Fibroblast of the aortic adventitia (primary cell): ENCODE measurements at regions not wholly inside any gene's neighbourhood (a gene's known extent, or its start where the extent isn't known, plus 50 kb on each side); places are given as distances from the start of the nearest gene placed in this dataset.

Experiments
- DNase-seq: peaks from one replicate; pipeline ENCODE4 v3.0.0-alpha.2; 2010; ENCODE audit warnings: low read depth
- H3K4me3 ChIP-seq: 2 replicates; pipeline ENCODE4 v1.5.1; 2011; ENCODE audit warnings: low read depth, mild to moderate bottlenecking, control low read depth, low read length, moderate library complexity
- TF ChIP-seq, protein P1 (sequence below): IDR thresholded peaks from 2 replicates; pipeline ENCODE4 v1.5.1; 2011; ENCODE audit warnings: mild to moderate bottlenecking, low read length, control low read depth, inconsistent platforms; ENCODE audit not compliant: insufficient read depth

DNA sequence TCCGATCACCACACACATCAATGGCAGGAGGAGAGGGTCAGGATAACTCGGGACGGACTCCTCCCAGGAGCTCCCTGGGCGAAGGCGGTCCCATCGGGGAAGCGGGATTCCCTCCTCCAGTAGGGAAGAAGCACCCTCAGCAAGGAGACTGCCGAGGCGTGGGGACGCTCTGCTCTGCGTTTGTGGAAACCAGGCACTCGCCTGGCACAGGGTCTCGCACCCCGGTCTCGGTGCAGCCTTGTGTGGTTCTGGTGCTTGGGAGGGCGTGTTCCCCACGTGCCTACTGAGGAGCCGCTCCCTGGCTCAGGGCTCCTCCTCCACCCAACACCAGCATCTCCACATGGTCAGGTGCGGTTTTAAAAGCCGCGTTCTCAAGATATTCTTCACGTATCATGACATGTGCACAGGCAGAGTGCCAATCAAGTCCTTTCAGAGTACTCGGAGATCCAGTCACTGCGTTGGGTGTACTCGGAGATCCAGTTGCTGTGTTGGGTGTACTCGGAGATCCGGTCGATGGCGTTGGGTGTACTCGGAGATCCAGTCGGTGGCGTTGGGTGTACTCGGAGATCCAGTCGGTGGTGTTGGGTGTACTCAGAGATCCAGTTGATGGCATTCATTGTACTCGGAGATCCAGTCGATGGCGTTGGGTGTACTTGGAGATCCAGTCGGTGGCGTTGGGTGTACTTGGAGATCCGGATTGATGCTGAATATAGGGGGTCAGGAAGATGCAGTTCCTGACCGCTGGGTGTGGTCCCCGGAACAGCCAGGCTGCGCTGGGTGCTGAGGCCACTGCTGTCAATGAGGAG, 117.5 kb downstream of the RTP5 start:
- no peak for DNase-seq
- no peak overlapping the region for H3K4me3 ChIP-seq
- TF ChIP-seq, protein P1, sequence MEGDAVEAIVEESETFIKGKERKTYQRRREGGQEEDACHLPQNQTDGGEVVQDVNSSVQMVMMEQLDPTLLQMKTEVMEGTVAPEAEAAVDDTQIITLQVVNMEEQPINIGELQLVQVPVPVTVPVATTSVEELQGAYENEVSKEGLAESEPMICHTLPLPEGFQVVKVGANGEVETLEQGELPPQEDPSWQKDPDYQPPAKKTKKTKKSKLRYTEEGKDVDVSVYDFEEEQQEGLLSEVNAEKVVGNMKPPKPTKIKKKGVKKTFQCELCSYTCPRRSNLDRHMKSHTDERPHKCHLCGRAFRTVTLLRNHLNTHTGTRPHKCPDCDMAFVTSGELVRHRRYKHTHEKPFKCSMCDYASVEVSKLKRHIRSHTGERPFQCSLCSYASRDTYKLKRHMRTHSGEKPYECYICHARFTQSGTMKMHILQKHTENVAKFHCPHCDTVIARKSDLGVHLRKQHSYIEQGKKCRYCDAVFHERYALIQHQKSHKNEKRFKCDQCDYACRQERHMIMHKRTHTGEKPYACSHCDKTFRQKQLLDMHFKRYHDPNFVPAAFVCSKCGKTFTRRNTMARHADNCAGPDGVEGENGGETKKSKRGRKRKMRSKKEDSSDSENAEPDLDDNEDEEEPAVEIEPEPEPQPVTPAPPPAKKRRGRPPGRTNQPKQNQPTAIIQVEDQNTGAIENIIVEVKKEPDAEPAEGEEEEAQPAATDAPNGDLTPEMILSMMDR: no peak

DNA sequence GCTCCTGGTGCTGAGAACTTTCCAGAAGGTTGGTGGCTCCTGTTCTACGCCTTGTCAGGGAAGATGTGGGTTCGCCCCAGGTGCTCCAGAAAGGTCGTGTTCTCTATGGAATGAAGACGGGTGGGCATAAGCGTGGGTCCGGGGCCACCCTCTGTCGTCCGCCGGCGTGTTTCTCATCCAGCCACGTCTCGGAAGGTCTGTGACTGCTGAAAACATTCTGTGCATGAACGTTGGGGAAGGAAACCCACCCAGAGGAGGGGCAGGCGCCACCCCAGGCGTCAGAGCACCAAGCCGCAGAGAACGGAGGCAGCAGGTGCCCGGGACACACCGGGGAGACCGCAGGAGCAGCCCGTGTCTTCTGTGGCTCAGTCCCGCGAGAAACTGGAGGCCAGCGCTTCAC, 118.2 kb downstream of the RTP5 start:
- DNase-seq: no peak
- H3K4me3 ChIP-seq: no peak overlapping the region
- TF ChIP-seq, protein P1: no peak

DNA sequence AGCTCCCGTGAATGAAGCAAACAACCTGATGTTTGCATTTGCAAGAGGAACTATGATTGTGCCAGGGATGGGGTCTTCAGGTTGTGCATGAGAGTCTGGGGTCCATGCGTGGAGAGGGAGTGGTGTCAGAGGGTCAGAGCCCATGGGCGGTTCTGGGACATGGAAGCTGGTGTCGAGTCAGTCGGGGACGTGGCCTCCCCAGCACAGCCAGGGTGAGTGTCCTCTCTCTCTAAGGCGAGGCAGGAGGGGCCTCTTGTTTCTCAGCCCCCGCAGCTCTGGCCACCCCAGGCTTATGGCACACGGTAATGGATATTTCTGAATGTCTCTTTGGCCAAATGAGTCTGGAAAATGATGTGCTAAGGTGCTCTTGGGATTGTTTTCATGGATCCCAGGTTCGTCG, 118.6 kb downstream of the RTP5 start:
- no peak overlapping the region for H3K4me3 ChIP-seq
- DNase-seq: no peak
- TF ChIP-seq, protein P1: no peak

DNA sequence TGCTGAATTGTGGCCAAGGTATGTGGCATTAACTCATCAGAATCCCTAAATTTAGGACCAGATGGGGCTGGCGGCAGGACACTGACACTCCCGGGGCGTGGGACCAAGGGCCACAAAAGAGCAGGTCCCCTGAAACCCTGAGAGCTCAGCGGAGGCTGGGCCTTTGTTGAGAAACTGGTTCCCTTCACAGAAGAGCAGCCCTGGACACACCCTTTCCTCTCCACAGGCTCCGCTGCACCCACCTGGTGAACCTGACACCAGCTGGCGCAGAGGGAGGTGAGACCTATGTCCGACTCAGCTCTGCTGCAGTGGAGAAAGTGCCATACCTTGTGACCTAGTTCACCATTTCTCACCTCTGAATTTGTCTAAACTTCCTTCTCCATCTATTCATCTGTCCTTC, 119.5 kb downstream of the RTP5 start:
- no peak overlapping the region for H3K4me3 ChIP-seq
- TF ChIP-seq, protein P1: no peak
- no peak for DNase-seq

DNA sequence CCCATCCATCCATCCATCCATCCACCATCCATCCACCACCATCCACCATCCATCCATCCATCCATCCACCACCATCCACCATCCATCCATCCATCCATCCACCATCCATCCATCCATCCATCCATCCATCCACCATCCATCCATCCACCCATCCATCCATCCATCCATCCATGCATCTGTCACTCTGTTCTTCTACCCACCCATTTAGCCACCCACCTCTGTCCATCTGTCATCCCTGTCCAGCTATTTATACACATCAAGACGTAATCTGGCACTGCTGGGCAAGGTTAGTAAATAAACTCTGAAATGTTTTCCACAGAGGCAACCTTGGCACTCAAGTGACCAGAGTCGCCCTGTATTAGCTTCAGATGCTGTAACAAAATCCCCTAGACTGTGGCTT, 120.9 kb downstream of the RTP5 start:
- DNase-seq: no peak
- no peak overlapping the region for H3K4me3 ChIP-seq
- TF ChIP-seq, protein P1: no peak

DNA sequence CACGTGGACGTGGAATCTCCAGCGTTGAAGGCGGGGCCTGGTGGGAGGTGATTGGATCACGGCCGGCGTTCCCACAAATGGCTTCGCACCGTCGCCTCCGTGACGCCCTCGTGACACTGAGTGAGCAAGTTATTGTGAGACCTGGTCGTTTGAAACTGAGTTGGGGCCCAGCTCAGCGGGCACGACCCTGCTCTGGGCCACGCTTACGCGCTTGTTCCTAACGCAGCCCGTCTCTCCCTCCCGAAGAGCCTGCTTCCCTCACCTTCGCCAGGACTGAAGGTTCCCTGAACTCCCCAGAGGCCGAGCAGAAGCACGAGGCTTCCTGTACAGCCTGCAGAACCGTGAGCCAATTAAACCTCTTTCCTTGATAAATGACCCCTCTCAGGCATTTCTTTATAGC, 121.8 kb downstream of the RTP5 start:
- DNase-seq: no peak
- H3K4me3 ChIP-seq: no peak overlapping the region
- TF ChIP-seq, protein P1: no peak

DNA sequence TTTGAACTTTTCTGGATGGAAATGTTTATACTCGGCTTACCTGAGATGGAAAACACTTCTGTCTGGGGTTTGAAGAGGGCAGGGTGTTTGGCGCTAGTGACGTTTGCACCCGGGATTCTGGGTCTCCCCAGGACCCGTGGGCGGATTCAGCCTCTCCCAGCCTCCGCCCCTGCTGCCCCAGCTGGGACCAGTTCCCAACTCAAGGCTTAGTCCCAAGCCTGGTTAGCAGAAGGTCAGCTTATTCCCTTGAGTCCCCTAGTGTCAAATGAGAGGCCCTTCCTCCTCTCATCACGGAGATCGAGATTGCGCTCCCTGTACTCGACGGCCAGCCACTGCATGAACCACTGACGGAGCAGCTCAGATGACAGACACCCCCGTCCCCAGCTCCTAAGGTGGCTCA, 123.2 kb downstream of the RTP5 start:
- H3K4me3 ChIP-seq: no peak overlapping the region
- DNase-seq: no peak
- TF ChIP-seq, protein P1: no peak
